ENCODE measurements at regions not wholly inside any gene's neighbourhood (a gene's known extent, or its start where the extent isn't known, plus 50 kb on each side); places are given as distances from the start of the nearest gene placed in this dataset.

- H3K79me2 ChIP-seq (ENCODE audit: control insufficient read depth, insufficient read depth, low read length): no peaks in the 10 kb centered on the region
- H3K4me1 ChIP-seq (ENCODE audit: control insufficient read depth, extremely low read depth, insufficient read depth, low read length): no peaks in the 10 kb centered on the region
- H3K27ac ChIP-seq (ENCODE audit: insufficient read depth, low read length): no peak overlapping the region
- H3K9ac ChIP-seq (ENCODE audit: insufficient read depth, low read length): no peak overlapping the region
- no peak overlapping the region for H3K4me2 ChIP-seq (ENCODE audit: extremely low read depth, insufficient read depth, low read length)
- H2AFZ ChIP-seq (ENCODE audit: low read length): no peak overlapping the region
- TF ChIP-seq EZH2 (IDR thresholded peaks at IDR 0.05; ENCODE audit: low read length, missing control alignments) (no peak), CTCF (conservative IDR thresholded peaks at IDR 0.05 in 1 of 2, IDR thresholded peaks at IDR 0.05 in 1 of 2; ENCODE audit: low read depth in 1 of 2, low read length in 2 of 2) (no peak)
- DNase-seq (ENCODE audit: low read depth in 2 of 2): no peak
- H4K20me1 ChIP-seq (ENCODE audit: control insufficient read depth, extremely low read depth, insufficient read depth, low read length): no peaks in the 10 kb centered on the region
- H3K4me3 ChIP-seq (replicated peaks in 1 of 4; ENCODE audit: control extremely low read depth in 1 of 4, insufficient read depth in 1 of 4, low read depth in 3 of 4, low read length in 4 of 4): no peak overlapping the region
- H3K27me3 ChIP-seq (ENCODE audit: control insufficient read depth, insufficient read depth, low read length): peaks cover 12% of the 10 kb centered on the region
- H3K9me3 ChIP-seq (ENCODE audit: control insufficient read depth, insufficient read depth, low read depth, low read length): no peaks in the 10 kb centered on the region
- H3K36me3 ChIP-seq (ENCODE audit: control insufficient read depth, insufficient read depth, low read length): no peaks in the 10 kb centered on the region
Measured at GRCh38 chr6:82584194-82584695, 220.6 kb downstream of the TPBG start.

GRCh38 chr6:82584856-82585255 lies 221.2 kb downstream of the TPBG start:
- no peak for DNase-seq (ENCODE audit: low read depth in 2 of 2)
- no peak for TF ChIP-seq EZH2 (IDR thresholded peaks at IDR 0.05; ENCODE audit: low read length, missing control alignments)
- no peak for TF ChIP-seq CTCF (conservative IDR thresholded peaks at IDR 0.05 in 1 of 2, IDR thresholded peaks at IDR 0.05 in 1 of 2; ENCODE audit: low read depth in 1 of 2, low read length in 2 of 2)
- H4K20me1 ChIP-seq (ENCODE audit: control insufficient read depth, extremely low read depth, insufficient read depth, low read length): no peaks in the 10 kb centered on the region
- no peak overlapping the region for H2AFZ ChIP-seq (ENCODE audit: low read length)
- no peaks in the 10 kb centered on the region for H3K9me3 ChIP-seq (ENCODE audit: control insufficient read depth, insufficient read depth, low read depth, low read length)
- no peak overlapping the region for H3K9ac ChIP-seq (ENCODE audit: insufficient read depth, low read length)
- no peak overlapping the region for H3K4me2 ChIP-seq (ENCODE audit: extremely low read depth, insufficient read depth, low read length)
- no peak overlapping the region for H3K27ac ChIP-seq (ENCODE audit: insufficient read depth, low read length)
- peaks cover 3% of the 10 kb centered on the region for H3K4me1 ChIP-seq (ENCODE audit: control insufficient read depth, extremely low read depth, insufficient read depth, low read length)
- H3K4me3 ChIP-seq (replicated peaks in 1 of 4; ENCODE audit: control extremely low read depth in 1 of 4, insufficient read depth in 1 of 4, low read depth in 3 of 4, low read length in 4 of 4): no peak overlapping the region
- no peaks in the 10 kb centered on the region for H3K79me2 ChIP-seq (ENCODE audit: control insufficient read depth, insufficient read depth, low read length)
- no peaks in the 10 kb centered on the region for H3K36me3 ChIP-seq (ENCODE audit: control insufficient read depth, insufficient read depth, low read length)
- peaks cover 12% of the 10 kb centered on the region for H3K27me3 ChIP-seq (ENCODE audit: control insufficient read depth, insufficient read depth, low read length)

- TF ChIP-seq CTCF (conservative IDR thresholded peaks at IDR 0.05 in 1 of 2, IDR thresholded peaks at IDR 0.05 in 1 of 2; ENCODE audit: low read depth in 1 of 2, low read length in 2 of 2) (no peak), EZH2 (IDR thresholded peaks at IDR 0.05; ENCODE audit: low read length, missing control alignments) (no peak)
- no peak overlapping the region for H3K4me2 ChIP-seq (ENCODE audit: extremely low read depth, insufficient read depth, low read length)
- H3K4me1 ChIP-seq (ENCODE audit: control insufficient read depth, extremely low read depth, insufficient read depth, low read length): peaks cover 5% of the 10 kb centered on the region
- H3K9ac ChIP-seq (ENCODE audit: insufficient read depth, low read length): no peak overlapping the region
- H3K9me3 ChIP-seq (ENCODE audit: control insufficient read depth, insufficient read depth, low read depth, low read length): no peaks in the 10 kb centered on the region
- no peak overlapping the region for H2AFZ ChIP-seq (ENCODE audit: low read length)
- H4K20me1 ChIP-seq (ENCODE audit: control insufficient read depth, extremely low read depth, insufficient read depth, low read length): no peaks in the 10 kb centered on the region
- H3K27me3 ChIP-seq (ENCODE audit: control insufficient read depth, insufficient read depth, low read length): peaks cover 7% of the 10 kb centered on the region
- no peak for DNase-seq (ENCODE audit: low read depth in 2 of 2)
- no peak overlapping the region for H3K27ac ChIP-seq (ENCODE audit: insufficient read depth, low read length)
- H3K36me3 ChIP-seq (ENCODE audit: control insufficient read depth, insufficient read depth, low read length): no peaks in the 10 kb centered on the region
- H3K4me3 ChIP-seq (replicated peaks in 1 of 4; ENCODE audit: control extremely low read depth in 1 of 4, insufficient read depth in 1 of 4, low read depth in 3 of 4, low read length in 4 of 4): no peak overlapping the region
- H3K79me2 ChIP-seq (ENCODE audit: control insufficient read depth, insufficient read depth, low read length): no peaks in the 10 kb centered on the region
Measured at GRCh38 chr6:82588020-82588419, 224.4 kb downstream of the TPBG start.

Data from fibroblast of lung (primary cell).